Prostate gland (tissue), 2 donors: ENCODE measurements at regions not wholly inside any gene's neighbourhood (a gene's known extent, or its start where the extent isn't known, plus 50 kb on each side); places are given as distances from the start of the nearest gene placed in this dataset.

Experiments
- DNase-seq: peaks from one replicate; pipeline ENCODE4 v3.0.0-alpha.2; 2019; ENCODE audit warnings: low spot score
- H3K27ac ChIP-seq, 2 donors: fragments of 200-600 bp; sonication (generic); 2 replicates each; pipeline ENCODE4 v1.5.1; 2017 to 2019
- H3K27me3 ChIP-seq: fragments of 200-600 bp; sonication (generic); replicated peaks from 2 replicates; pipeline ENCODE4 v1.5.1; 2019; ENCODE audit not compliant: insufficient read depth
- H3K36me3 ChIP-seq, 2 donors: fragments of 200-600 bp; sonication (generic); 1 replicate in 1 of 2; 2 replicates in 1 of 2; pipeline versions ENCODE4 v1.5.1 to v1.8.1; 2017 to 2019
- H3K4me1 ChIP-seq: fragments of 200-600 bp; sonication (generic); replicated peaks from 2 replicates; pipeline ENCODE4 v1.5.1; 2019
- H3K4me3 ChIP-seq, 2 donors: fragments of 200-600 bp; sonication (generic); 2 replicates each; pipeline ENCODE4 v1.5.1; 2017 to 2019
- H3K9me3 ChIP-seq: fragments of 200-600 bp; sonication (generic); 2 replicates; pipeline ENCODE4 v1.5.1; 2017
- CTCF ChIP-seq, 4 experiments: fragments of 200-600 bp in 2 of 4; fragments of 450-650 bp in 2 of 4; sonication (generic) in 2 of 4; IDR thresholded peaks; 1 replicate in 3 of 4; 2 replicates in 1 of 4; pipeline ENCODE4 v1.5.1; 2016 to 2019; ENCODE audit warnings: antibody characterized with exemption in 4 of 4, mild to moderate bottlenecking in 2 of 4, moderate library complexity in 2 of 4
- POLR2A ChIP-seq: fragments of 450-650 bp; IDR thresholded peaks from one replicate; pipeline ENCODE4 v1.6.1; 2016; ENCODE audit warnings: antibody characterized with exemption, mild to moderate bottlenecking
- POLR2AphosphoS5 ChIP-seq: sonication (generic); formaldehyde crosslinking; IDR thresholded peaks from one replicate; pipeline ENCODE4 v1.6.1; 2017; ENCODE audit warnings: antibody characterized with exemption
- WGBS: methylation state at CpG from one replicate; pipeline ENCODE4 v1.1.5; 2018; 5-methylcytosine and 5-hydroxymethylcytosine counted together
- intact Hi-C: fragments of 100-400 bp; cut with DNase I; formaldehyde crosslinking; loops from one replicate; pipeline ENCODE4 v1.14.2; 2022

- H3K27me3 ChIP-seq, result no peaks in the 10 kb centered on the region
- intact Hi-C loops, result no loop called here
- no peaks in the 10 kb centered on the region for H3K4me1 ChIP-seq
- TF ChIP-seq POLR2A (no peak), CTCF (IDR thresholded peaks at IDR 0.05) (no peak), POLR2AphosphoS5 (no peak)
- no peaks in the 10 kb centered on the region for H3K9me3 ChIP-seq
- no peak overlapping the region for H3K27ac ChIP-seq
- no peak overlapping the region for H3K4me3 ChIP-seq
- H3K36me3 ChIP-seq, result no peaks in the 10 kb centered on the region
- DNase-seq, result no peak
These were observed 62.0 kb downstream of the HFE start for GRCh38 chr6:26149240-26149639.

DNA sequence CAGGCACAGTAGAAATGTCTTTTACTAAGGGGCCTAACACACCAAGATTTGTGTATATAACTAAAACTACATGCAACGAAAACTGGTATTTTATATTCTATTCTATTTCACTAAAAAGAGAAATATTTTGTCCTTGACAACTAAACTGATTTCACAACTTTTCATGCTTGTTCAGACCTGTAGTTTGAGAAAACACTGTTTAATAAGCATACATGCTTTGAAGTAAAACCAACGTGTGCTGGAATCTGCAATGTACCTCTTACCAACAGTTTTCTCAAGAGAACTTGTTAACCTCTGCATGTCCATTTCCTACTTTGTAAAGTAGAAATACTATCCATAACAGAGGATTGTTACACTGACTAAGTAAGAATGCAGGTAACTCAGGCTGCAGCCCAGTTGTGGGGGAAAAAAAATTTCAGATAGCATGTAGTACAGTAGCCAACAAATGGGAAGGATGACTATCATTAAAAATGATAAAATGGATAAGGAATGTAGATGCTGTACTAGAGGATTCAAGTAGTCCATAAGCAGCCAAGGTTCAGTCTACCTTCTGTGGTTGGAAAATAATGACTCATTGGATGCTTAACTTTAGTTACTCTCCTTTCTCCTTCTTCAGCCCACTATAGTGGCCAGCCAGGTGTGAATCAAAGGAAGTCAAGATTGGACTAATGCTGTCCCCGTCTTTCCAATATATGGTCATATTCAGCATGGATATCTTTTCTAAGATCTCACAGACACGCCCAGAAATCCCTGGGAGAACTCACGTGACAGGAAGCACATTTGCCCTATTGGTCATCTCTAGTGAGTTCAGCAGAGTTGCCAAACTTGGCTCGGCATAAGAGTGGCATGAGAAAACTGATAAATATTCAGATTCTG lies 65.2 kb downstream of the HFE start:
- intact Hi-C loops, result loop anchor here (10.0 kb wide), 2 partner anchors 48 to 982 kb away; a partner anchor contains a TSS
- H3K4me3 ChIP-seq, result no peak overlapping the region
- H3K9me3 ChIP-seq, result no peaks in the 10 kb centered on the region
- H3K27ac ChIP-seq, result no peak overlapping the region
- H3K36me3 ChIP-seq, result no peaks in the 10 kb centered on the region
- H3K27me3 ChIP-seq, result no peaks in the 10 kb centered on the region
- DNase-seq, result no peak
- WGBS, result 50% methylated on average over 6 of the region's 6 CpGs
- no peaks in the 10 kb centered on the region for H3K4me1 ChIP-seq
- TF ChIP-seq POLR2A (no peak), POLR2AphosphoS5 (no peak), CTCF (IDR thresholded peaks at IDR 0.05) (no peak)

DNA sequence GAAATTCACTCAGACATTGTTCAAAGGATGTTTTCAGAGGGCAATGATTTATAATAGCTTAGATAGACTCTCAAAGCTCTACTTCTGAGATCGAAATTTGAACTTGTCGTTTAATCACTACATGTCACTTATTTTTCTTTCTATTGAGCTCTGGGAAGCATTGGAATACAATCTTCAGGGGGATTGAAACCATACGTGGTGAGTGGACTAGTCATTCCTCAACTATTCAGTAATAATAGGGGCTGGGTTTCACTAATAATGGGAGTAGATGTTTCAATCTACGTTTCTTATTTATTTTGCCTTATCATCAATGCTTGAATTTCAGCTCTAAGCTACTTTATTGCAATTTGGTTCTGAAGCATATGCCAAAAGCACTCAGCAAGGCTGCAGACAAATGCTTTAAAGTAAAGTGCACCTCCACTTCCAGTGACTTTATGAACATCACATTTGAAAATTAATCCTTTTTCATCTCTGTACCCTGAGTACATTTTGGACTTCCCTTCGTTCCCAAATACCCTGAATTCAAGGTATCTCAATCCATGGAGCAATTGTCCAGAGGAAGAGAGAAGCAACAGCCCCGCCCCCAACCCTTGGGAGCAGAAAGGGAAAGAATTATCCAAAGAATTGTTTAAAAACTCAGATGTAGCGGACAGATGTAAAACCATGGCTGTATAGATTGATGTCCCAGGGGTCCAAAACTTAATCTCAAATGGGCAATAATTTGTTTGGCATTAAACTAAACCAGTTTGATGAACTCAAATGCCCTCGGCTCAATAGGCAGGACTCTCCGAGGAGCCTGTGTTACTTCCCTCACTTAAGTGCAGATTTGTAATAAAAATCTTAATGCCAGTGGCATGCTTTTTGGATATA lies 68.1 kb downstream of the HFE start:
- intact Hi-C loops, result loop anchor here (5.0 to 10.0 kb wide), 3 partner anchors 47 to 980 kb away; a partner anchor contains a TSS
- H3K9me3 ChIP-seq, result no peaks in the 10 kb centered on the region
- H3K27ac ChIP-seq, result peak overlapping the region; percentile 95 to 96
- no peaks in the 10 kb centered on the region for H3K4me1 ChIP-seq
- peak; percentile 44 for DNase-seq
- peak; percentile 40 for TF ChIP-seq POLR2AphosphoS5
- no peak for TF ChIP-seq CTCF (IDR thresholded peaks at IDR 0.05)
- no peak for TF ChIP-seq POLR2A
- 28% methylated on average over 9 of the region's 9 CpGs for WGBS
- no peaks in the 10 kb centered on the region for H3K36me3 ChIP-seq
- no peaks in the 10 kb centered on the region for H3K27me3 ChIP-seq
- peak overlapping the region; percentile 81 to 83 for H3K4me3 ChIP-seq

DNA sequence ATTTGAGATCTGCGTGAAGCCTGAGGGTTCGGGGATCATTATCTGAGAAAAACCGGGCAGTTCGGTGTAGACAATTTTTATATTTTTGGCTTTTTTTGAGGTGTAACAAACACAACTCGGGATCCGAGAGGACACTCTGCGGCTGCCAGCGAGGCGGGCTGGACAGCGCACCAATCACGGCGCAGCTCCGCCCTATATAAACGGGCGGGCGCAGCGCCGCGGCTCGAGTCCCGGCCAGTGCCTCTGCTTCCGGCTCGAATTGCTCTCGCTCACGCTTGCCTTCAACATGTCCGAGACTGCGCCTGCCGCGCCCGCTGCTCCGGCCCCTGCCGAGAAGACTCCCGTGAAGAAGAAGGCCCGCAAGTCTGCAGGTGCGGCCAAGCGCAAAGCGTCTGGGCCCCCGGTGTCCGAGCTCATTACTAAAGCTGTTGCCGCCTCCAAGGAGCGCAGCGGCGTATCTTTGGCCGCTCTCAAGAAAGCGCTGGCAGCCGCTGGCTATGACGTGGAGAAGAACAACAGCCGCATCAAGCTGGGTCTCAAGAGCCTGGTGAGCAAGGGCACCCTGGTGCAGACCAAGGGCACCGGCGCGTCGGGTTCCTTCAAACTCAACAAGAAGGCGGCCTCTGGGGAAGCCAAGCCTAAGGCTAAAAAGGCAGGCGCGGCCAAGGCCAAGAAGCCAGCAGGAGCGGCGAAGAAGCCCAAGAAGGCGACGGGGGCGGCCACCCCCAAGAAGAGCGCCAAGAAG lies 69.0 kb downstream of the HFE start:
- Histone ChIP-seq H3K4me1 (no peaks in the 10 kb centered on the region), H3K27ac (peak overlapping the region; percentile 95 to 96), H3K36me3 (no peaks in the 10 kb centered on the region), H3K9me3 (no peaks in the 10 kb centered on the region), H3K27me3 (no peaks in the 10 kb centered on the region), H3K4me3 (peak overlapping the region; percentile 81 to 83)
- under 1% methylated on average over 61 of the region's 61 CpGs for WGBS
- intact Hi-C loops, result loop anchor here (1.0 to 10.0 kb wide), 4 partner anchors 33 to 979 kb away; a partner anchor contains a TSS
- peak; percentile 93 for DNase-seq
- TF ChIP-seq POLR2A (peak; percentile 97), POLR2AphosphoS5 (peak; percentile 97), CTCF (IDR thresholded peaks at IDR 0.05) (peak in 1 of 4 experiments; percentile 3)
